ENCODE measurements at regions not wholly inside any gene's neighbourhood (a gene's known extent, or its start where the extent isn't known, plus 50 kb on each side); places are given as distances from the start of the nearest gene placed in this dataset.
"Not testable (repeated sequence)": the region's sequence is repeated elsewhere in the genome, so short reads cannot be mapped to it uniquely, and the experiment has no call there.

DNA sequence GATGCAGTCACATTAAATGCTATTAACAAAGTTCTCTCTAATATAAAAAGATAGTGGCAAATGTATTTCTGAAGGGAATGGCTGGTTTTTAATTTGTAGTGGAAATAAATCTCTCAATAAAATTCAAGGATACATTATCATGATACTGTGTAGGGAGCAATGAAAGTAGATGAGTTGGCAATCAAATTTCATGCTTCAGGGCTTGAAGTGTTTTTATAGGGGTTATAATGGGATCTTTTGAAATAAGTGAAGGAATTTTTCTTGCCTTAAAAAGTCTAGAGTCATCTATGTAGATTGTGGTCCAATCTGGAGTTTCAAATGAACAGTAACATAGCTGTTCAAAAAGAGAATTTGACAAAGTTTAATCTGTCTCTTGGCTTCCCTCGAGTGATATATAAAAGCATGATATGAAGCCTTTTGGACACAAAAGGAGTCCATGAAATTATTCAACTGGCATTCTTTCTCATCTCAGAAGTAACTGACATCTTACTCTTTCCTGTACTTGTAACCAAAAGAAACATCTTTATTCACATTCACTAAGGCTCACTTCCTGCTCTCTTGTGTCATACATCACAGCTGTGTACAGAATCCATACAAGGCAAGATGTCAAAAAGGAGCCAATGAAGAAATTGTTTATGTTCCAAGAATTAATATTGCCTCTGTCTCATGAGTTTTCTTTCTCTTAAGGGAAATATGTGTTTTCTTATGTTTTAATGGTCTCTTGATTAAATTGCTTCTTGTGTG, 591.0 kb upstream of the GJE1 start:
- Mint-ChIP-seq H3K4me3 (no peak overlapping the region), H3K36me3 (no peaks in the 10 kb centered on the region), H3K27ac (no peak overlapping the region), H3K27me3 (no peaks in the 10 kb centered on the region), H3K4me1 (ENCODE audit: low read depth) (no peaks in the 10 kb centered on the region), H3K9me3 (ENCODE audit: low read depth) (no peaks in the 10 kb centered on the region)

- Mint-ChIP-seq H3K36me3 (no peaks in the 10 kb centered on the region), H3K4me1 (ENCODE audit: low read depth) (no peaks in the 10 kb centered on the region), H3K4me3 (no peak overlapping the region), H3K9me3 (ENCODE audit: low read depth) (no peaks in the 10 kb centered on the region), H3K27me3 (no peaks in the 10 kb centered on the region), H3K27ac (no peak overlapping the region)
Measured at GRCh38 chr6:141540207-141540606, 592.5 kb upstream of the GJE1 start.

DNA sequence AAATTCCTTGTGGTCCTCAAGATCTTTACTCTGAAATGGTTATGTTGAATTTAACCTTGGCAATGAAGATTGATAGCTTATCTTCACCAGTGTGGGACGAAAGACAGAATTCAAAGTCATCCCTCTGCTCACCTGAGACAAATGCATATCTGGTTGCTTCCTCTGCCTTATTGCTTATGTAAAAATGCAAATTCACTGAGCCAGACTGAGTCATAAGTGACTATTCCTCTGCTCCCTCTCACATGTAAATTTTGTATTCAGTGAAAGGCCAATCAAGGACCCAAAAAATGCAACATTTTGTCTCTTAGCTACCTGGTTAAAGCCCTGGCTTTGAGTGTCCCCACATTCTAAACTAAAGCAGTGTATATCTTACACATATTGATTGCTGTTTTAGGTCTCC, 593.1 kb upstream of the GJE1 start:
- H3K4me3 Mint-ChIP-seq, result no peak overlapping the region
- H3K27me3 Mint-ChIP-seq, result no peaks in the 10 kb centered on the region
- no peak overlapping the region for H3K27ac Mint-ChIP-seq
- no peaks in the 10 kb centered on the region for H3K9me3 Mint-ChIP-seq (ENCODE audit: low read depth)
- H3K36me3 Mint-ChIP-seq, result no peaks in the 10 kb centered on the region
- H3K4me1 Mint-ChIP-seq (ENCODE audit: low read depth), result no peaks in the 10 kb centered on the region

DNA sequence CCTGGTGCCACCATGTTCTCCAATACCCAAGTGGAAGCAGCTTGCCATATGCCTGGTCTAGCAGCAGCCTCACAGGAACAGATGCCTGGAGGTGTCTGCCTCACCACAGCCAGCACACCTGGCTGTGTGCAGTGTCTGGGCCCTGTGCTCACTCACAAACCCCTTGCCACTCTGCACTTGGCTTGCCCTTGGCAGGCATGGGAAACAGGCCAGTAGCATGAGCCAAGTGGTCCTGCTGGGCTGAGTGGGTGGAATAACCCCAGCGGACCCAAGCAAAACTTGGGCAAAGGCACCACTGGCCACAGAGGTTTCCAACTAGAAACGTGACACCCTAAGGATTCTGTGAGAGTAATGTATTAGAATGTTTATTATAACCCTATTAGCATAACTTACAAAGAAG, 600.5 kb upstream of the GJE1 start:
- Mint-ChIP-seq H3K36me3 (no peaks in the 10 kb centered on the region), H3K4me3 (no peak overlapping the region), H3K9me3 (ENCODE audit: low read depth) (no peaks in the 10 kb centered on the region), H3K27ac (no peak overlapping the region), H3K4me1 (ENCODE audit: low read depth) (no peaks in the 10 kb centered on the region), H3K27me3 (no peaks in the 10 kb centered on the region)

DNA sequence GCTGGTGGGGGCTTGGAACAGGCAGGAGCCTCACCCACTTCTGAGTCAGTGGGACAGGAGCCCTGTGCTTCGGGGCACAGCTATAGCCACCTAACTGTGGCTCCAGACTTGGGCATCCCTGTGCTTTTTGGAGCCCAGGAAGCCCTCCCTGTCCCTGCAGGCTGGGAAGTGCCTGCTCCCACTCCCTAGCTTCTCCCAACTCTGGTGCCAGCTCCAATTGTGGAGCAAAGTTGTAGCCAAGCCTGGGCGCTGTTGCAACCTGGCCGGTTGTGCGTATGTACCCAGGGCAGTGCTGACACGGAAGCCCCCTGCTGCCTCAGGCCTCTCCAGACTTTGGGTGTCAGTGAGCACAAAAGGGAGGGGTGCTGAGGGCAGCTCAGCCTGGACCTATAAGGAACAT, 601.7 kb upstream of the GJE1 start:
- no peaks in the 10 kb centered on the region for H3K27me3 Mint-ChIP-seq
- H3K9me3 Mint-ChIP-seq (ENCODE audit: low read depth), result no peaks in the 10 kb centered on the region

DNA sequence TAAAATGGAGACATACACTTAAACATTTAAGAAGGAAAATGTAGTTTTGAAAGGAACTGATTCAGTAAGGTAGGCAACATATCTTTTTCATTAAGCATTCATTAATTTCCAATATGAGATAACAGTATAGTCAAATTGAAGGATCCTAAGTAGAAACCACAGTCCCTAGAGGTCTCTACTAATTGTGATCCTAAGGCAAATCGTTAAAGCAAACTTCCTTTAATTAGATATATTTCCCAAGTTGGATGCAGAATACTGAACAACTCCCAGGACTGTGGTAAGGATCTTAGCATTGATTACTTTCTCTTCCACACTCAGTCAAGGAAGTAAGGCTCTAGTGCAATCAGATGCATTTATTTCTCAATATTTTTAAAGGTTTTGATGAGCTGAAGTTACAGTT, 604.1 kb upstream of the GJE1 start:
- Mint-ChIP-seq H3K9me3 (ENCODE audit: low read depth) (no peaks in the 10 kb centered on the region), H3K4me3 (no peak overlapping the region)

More for the DNA sequence above, 601.7 kb upstream of the GJE1 start:
- Mint-ChIP-seq H3K4me3 (no peak overlapping the region), H3K36me3 (no peaks in the 10 kb centered on the region), H3K4me1 (ENCODE audit: low read depth) (no peaks in the 10 kb centered on the region), H3K27ac (no peak overlapping the region)

GRCh38 chr6:141526985-141527384, 605.7 kb upstream of the GJE1 start:
- H3K36me3 Mint-ChIP-seq, result no peaks in the 10 kb centered on the region
- H3K4me1 Mint-ChIP-seq (ENCODE audit: low read depth), result no peaks in the 10 kb centered on the region
- H3K4me3 Mint-ChIP-seq, result no peak overlapping the region
- no peak overlapping the region for H3K27ac Mint-ChIP-seq
- no peaks in the 10 kb centered on the region for H3K27me3 Mint-ChIP-seq
- H3K9me3 Mint-ChIP-seq (ENCODE audit: low read depth), result no peaks in the 10 kb centered on the region

More for the DNA sequence above, 604.1 kb upstream of the GJE1 start:
- no peaks in the 10 kb centered on the region for H3K27me3 Mint-ChIP-seq
- H3K4me1 Mint-ChIP-seq (ENCODE audit: low read depth), result no peaks in the 10 kb centered on the region
- no peak overlapping the region for H3K27ac Mint-ChIP-seq
- H3K36me3 Mint-ChIP-seq, result no peaks in the 10 kb centered on the region

- Mint-ChIP-seq H3K27me3 (no peaks in the 10 kb centered on the region), H3K36me3 (no peaks in the 10 kb centered on the region), H3K9me3 (ENCODE audit: low read depth) (no peaks in the 10 kb centered on the region), H3K4me3 (no peak overlapping the region), H3K4me1 (ENCODE audit: low read depth) (no peaks in the 10 kb centered on the region), H3K27ac (no peak overlapping the region)
Measured at GRCh38 chr6:141521440-141521839, 611.3 kb upstream of the GJE1 start.

DNA sequence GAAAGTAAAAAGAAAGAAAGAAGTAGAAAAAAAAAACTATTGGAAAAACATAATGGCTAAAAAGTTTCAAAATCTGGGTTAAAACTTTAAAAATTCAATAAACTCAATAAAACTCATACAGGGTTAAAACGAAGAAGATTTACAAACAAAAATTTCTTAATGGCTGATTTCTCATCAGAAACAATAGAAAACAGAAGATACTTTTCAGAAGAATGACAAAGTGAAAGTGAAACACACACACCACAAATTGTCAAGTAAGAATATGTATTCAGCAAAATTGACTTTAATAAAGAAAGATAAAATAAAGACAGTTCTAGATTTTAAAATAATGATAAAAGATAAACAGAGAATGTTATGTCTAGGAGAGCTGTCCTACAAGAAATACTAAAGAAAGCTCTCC, 618.9 kb upstream of the GJE1 start:
- no peaks in the 10 kb centered on the region for H3K27me3 Mint-ChIP-seq
- no peaks in the 10 kb centered on the region for H3K9me3 Mint-ChIP-seq (ENCODE audit: low read depth)
- peaks cover 12% of the 10 kb centered on the region for H3K4me1 Mint-ChIP-seq (ENCODE audit: low read depth)
- peak overlapping the region; percentile 38 for H3K4me3 Mint-ChIP-seq
- H3K27ac Mint-ChIP-seq, result no peak overlapping the region
- H3K36me3 Mint-ChIP-seq, result no peaks in the 10 kb centered on the region

- Mint-ChIP-seq H3K27ac (no peak overlapping the region), H3K9me3 (ENCODE audit: low read depth) (peaks cover 4% of the 10 kb centered on the region), H3K27me3 (no peaks in the 10 kb centered on the region), H3K36me3 (peaks cover 10% of the 10 kb centered on the region), H3K4me1 (ENCODE audit: low read depth) (peaks cover 12% of the 10 kb centered on the region), H3K4me3 (no peak overlapping the region)
Measured at GRCh38 chr6:141510803-141511202, 621.9 kb upstream of the GJE1 start.

GRCh38 chr6:141506062-141506461, 626.7 kb upstream of the GJE1 start:
- H3K4me3 Mint-ChIP-seq; H3K27ac Mint-ChIP-seq; H3K4me1 Mint-ChIP-seq (ENCODE audit: low read depth); H3K27me3 Mint-ChIP-seq: not testable (repeated sequence)
- Mint-ChIP-seq H3K9me3 (ENCODE audit: low read depth) (peaks cover 20% of the 10 kb centered on the region), H3K36me3 (peaks cover 19% of the 10 kb centered on the region)

- not testable (repeated sequence) for H3K4me3 Mint-ChIP-seq; H3K27ac Mint-ChIP-seq; H3K4me1 Mint-ChIP-seq (ENCODE audit: low read depth)
Measured at GRCh38 chr6:141504318-141504717, 628.4 kb upstream of the GJE1 start.

GRCh38 chr6:141501616-141502015, 631.1 kb upstream of the GJE1 start:
- Mint-ChIP-seq H3K4me1 (ENCODE audit: low read depth) (no peaks in the 10 kb centered on the region), H3K36me3 (peaks cover 18% of the 10 kb centered on the region), H3K27ac (no peak overlapping the region), H3K27me3 (no peaks in the 10 kb centered on the region), H3K4me3 (no peak overlapping the region), H3K9me3 (ENCODE audit: low read depth) (peaks cover 20% of the 10 kb centered on the region)

More at GRCh38 chr6:141504318-141504717, 628.4 kb upstream of the GJE1 start:
- H3K27me3 Mint-ChIP-seq, result not testable (repeated sequence)
- peaks cover 20% of the 10 kb centered on the region for H3K9me3 Mint-ChIP-seq (ENCODE audit: low read depth)
- H3K36me3 Mint-ChIP-seq, result peaks cover 20% of the 10 kb centered on the region

DNA sequence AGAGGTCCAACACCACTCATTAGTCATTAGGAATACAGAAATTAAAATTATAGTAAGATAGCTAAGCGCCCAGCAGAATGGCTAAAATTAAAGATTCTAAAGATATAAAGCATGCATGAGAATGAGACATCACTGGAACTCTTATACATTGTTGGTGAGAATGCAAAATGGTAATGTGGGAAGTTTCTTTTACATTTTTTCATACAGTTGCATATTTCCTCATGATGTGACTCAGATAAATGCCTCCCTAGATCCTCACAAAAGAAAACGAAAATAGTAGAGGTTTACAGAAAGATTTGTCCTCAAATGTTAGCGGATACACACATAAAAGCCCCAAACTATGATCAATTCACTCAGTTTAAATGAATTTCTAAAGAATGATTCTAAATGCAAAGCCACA, 633.7 kb upstream of the GJE1 start:
- Mint-ChIP-seq H3K36me3 (peaks cover 2% of the 10 kb centered on the region), H3K4me1 (ENCODE audit: low read depth) (no peaks in the 10 kb centered on the region), H3K27me3 (no peaks in the 10 kb centered on the region), H3K4me3 (no peak overlapping the region), H3K9me3 (ENCODE audit: low read depth) (peaks cover 4% of the 10 kb centered on the region), H3K27ac (no peak overlapping the region)

GRCh38 chr6:141492521-141493284, 640.0 kb upstream of the GJE1 start:
- Mint-ChIP-seq H3K4me3 (no peak overlapping the region), H3K4me1 (ENCODE audit: low read depth) (peaks cover 5% of the 10 kb centered on the region), H3K27ac (no peak overlapping the region), H3K9me3 (ENCODE audit: low read depth) (peaks cover 11% of the 10 kb centered on the region), H3K36me3 (no peaks in the 10 kb centered on the region), H3K27me3 (no peaks in the 10 kb centered on the region)
